ENCODE measurements at regions not wholly inside any gene's neighbourhood (a gene's known extent, or its start where the extent isn't known, plus 50 kb on each side); places are given as distances from the start of the nearest gene placed in this dataset.
"Not testable (repeated sequence)": the region's sequence is repeated elsewhere in the genome, so short reads cannot be mapped to it uniquely, and the experiment has no call there.

GRCh38 chr6:167420177-167420576 is 95.3 kb downstream of the TTLL2 start:
- intact Hi-C loops (cut with DNase I; ENCODE audit: low total_unique reads) (no loop called here), in situ Hi-C loops (cut with MboI; ENCODE audit: low sequenced_read_pairs in 4 of 4) (no loop called here)
- TF ChIP-seq POLR2A (IDR thresholded peaks at IDR 0.05), result no peak
- no peak for TF ChIP-seq CTCF (IDR thresholded peaks at IDR 0.05 in 4 of 5, conservative IDR thresholded peaks at IDR 0.05 in 1 of 5)
- DNase-seq (no peak), ATAC-seq (no peak)
- H3K27me3 ChIP-seq, result peaks cover 0 to 10% (median 0%) of the 10 kb centered on the region in 3 donors
- H3K9me3 ChIP-seq, result no peaks in the 10 kb centered on the region
- H3K4me1 ChIP-seq, result no peaks in the 10 kb centered on the region
- no peak overlapping the region for H3K27ac ChIP-seq
- no peaks in the 10 kb centered on the region for H3K36me3 ChIP-seq
- H3K4me3 ChIP-seq, result no peak overlapping the region

- ATAC-seq, result no peak
- TF ChIP-seq CTCF (IDR thresholded peaks at IDR 0.05 in 4 of 5, conservative IDR thresholded peaks at IDR 0.05 in 1 of 5) (no peak), POLR2A (IDR thresholded peaks at IDR 0.05) (no peak)
- no peak overlapping the region for H3K27ac ChIP-seq
- H3K36me3 ChIP-seq, result no peaks in the 10 kb centered on the region
- intact Hi-C loops (cut with DNase I; ENCODE audit: low total_unique reads), result no loop called here
- in situ Hi-C loops (cut with MboI; ENCODE audit: low sequenced_read_pairs in 4 of 4), result no loop called here
- peaks cover 0 to 10% (median 0%) of the 10 kb centered on the region in 3 donors for H3K27me3 ChIP-seq
- no peak for DNase-seq
- no peaks in the 10 kb centered on the region for H3K9me3 ChIP-seq
- no peaks in the 10 kb centered on the region for H3K4me1 ChIP-seq
- no peak overlapping the region for H3K4me3 ChIP-seq
Observed at GRCh38 chr6:167420858-167421766, 96.2 kb downstream of the TTLL2 start.

GRCh38 chr6:167421944-167422343 is 97.1 kb downstream of the TTLL2 start:
- in situ Hi-C loops (cut with MboI; ENCODE audit: low sequenced_read_pairs in 4 of 4); ATAC-seq; H3K27ac ChIP-seq; H3K36me3 ChIP-seq; H3K27me3 ChIP-seq; H3K4me1 ChIP-seq; H3K9me3 ChIP-seq; H3K4me3 ChIP-seq; intact Hi-C loops (cut with DNase I; ENCODE audit: low total_unique reads); DNase-seq: not testable (repeated sequence)

GRCh38 chr6:167422934-167423333 is 98.0 kb downstream of the TTLL2 start:
- H3K36me3 ChIP-seq, result no peaks in the 10 kb centered on the region
- TF ChIP-seq CTCF (IDR thresholded peaks at IDR 0.05 in 4 of 5, conservative IDR thresholded peaks at IDR 0.05 in 1 of 5) (no peak), POLR2A (IDR thresholded peaks at IDR 0.05) (no peak)
- H3K27me3 ChIP-seq, result peaks cover 0 to 10% (median 0%) of the 10 kb centered on the region in 3 donors
- no peak for DNase-seq
- ATAC-seq, result no peak
- no peaks in the 10 kb centered on the region for H3K9me3 ChIP-seq
- H3K4me3 ChIP-seq, result no peak overlapping the region
- no peaks in the 10 kb centered on the region for H3K4me1 ChIP-seq
- in situ Hi-C loops (cut with MboI; ENCODE audit: low sequenced_read_pairs in 4 of 4), result no loop called here
- no peak overlapping the region for H3K27ac ChIP-seq
- intact Hi-C loops (cut with DNase I; ENCODE audit: low total_unique reads), result no loop called here

- DNase-seq (no peak), ATAC-seq (no peak)
- Histone ChIP-seq H3K27ac (no peak overlapping the region), H3K4me1 (no peaks in the 10 kb centered on the region), H3K4me3 (no peak overlapping the region), H3K36me3 (no peaks in the 10 kb centered on the region), H3K27me3 (peaks cover 0 to 5% (median 0%) of the 10 kb centered on the region in 3 donors), H3K9me3 (no peaks in the 10 kb centered on the region)
- no peak for TF ChIP-seq CTCF (IDR thresholded peaks at IDR 0.05 in 4 of 5, conservative IDR thresholded peaks at IDR 0.05 in 1 of 5)
- TF ChIP-seq POLR2A (IDR thresholded peaks at IDR 0.05), result no peak
- intact Hi-C loops (cut with DNase I; ENCODE audit: low total_unique reads) (no loop called here), in situ Hi-C loops (cut with MboI; ENCODE audit: low sequenced_read_pairs in 4 of 4) (no loop called here)
Observed at GRCh38 chr6:167424060-167424673, 99.3 kb downstream of the TTLL2 start.
